ENCODE measurements at regions not wholly inside any gene's neighbourhood (a gene's known extent, or its start where the extent isn't known, plus 50 kb on each side); places are given as distances from the start of the nearest gene placed in this dataset.

DNA sequence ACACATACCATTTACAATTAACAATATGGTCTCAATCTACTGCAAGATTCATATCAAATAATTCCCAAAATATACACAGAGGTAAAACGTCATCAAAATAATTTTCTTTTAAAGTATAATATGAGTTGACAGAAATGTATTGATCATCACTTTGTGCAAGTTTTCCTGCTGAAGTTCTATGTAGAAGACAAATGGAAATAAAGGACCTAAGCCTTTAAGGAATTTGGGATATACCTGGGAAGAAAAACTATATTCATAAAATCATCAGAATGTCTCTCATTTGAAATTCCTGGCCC is 61.1 kb upstream of the DAAM1 start:
- TF ChIP-seq CEBPZ (IDR thresholded peaks at IDR 0.05; ENCODE audit: low read depth, low read length) (no peak), MLLT1 (IDR thresholded peaks at IDR 0.05) (no peak), NBN (IDR thresholded peaks at IDR 0.05) (no peak)

Data from GM12878 (cell line).